Ishikawa (cell line): ENCODE measurements at regions not wholly inside any gene's neighbourhood (a gene's known extent, or its start where the extent isn't known, plus 50 kb on each side); places are given as distances from the start of the nearest gene placed in this dataset.

ENCODE experiments used
- CREB1 ChIP-seq: IDR thresholded peaks from 2 replicates; pipeline ENCODE4 v1.6.1; 2012; ENCODE audit warnings: low read depth
- EGR1 ChIP-seq: IDR thresholded peaks from 2 replicates; pipeline ENCODE4 v1.6.1; 2012
- RAD21 ChIP-seq: IDR thresholded peaks from 2 replicates; pipeline ENCODE4 v1.6.1; 2012; ENCODE audit warnings: low read depth
- TAF1 ChIP-seq: IDR thresholded peaks from 2 replicates; pipeline ENCODE4 v1.6.1; 2012; ENCODE audit warnings: low read depth, mild to moderate bottlenecking
- USF1 ChIP-seq: IDR thresholded peaks from 2 replicates; pipeline ENCODE4 v1.6.1; 2012
- YY1 ChIP-seq: IDR thresholded peaks from 2 replicates; pipeline ENCODE4 v1.6.1; 2012; ENCODE audit warnings: low read depth
- TF ChIP-seq, protein P1 (sequence below): IDR thresholded peaks from 2 replicates; pipeline ENCODE4 v1.6.1; 2012; ENCODE audit warnings: low read depth, mild to moderate bottlenecking

- TF ChIP-seq USF1 (no peak), CREB1 (no peak), EGR1 (no peak), RAD21 (no peak), YY1 (no peak), TAF1 (no peak)
- TF ChIP-seq, protein P1, sequence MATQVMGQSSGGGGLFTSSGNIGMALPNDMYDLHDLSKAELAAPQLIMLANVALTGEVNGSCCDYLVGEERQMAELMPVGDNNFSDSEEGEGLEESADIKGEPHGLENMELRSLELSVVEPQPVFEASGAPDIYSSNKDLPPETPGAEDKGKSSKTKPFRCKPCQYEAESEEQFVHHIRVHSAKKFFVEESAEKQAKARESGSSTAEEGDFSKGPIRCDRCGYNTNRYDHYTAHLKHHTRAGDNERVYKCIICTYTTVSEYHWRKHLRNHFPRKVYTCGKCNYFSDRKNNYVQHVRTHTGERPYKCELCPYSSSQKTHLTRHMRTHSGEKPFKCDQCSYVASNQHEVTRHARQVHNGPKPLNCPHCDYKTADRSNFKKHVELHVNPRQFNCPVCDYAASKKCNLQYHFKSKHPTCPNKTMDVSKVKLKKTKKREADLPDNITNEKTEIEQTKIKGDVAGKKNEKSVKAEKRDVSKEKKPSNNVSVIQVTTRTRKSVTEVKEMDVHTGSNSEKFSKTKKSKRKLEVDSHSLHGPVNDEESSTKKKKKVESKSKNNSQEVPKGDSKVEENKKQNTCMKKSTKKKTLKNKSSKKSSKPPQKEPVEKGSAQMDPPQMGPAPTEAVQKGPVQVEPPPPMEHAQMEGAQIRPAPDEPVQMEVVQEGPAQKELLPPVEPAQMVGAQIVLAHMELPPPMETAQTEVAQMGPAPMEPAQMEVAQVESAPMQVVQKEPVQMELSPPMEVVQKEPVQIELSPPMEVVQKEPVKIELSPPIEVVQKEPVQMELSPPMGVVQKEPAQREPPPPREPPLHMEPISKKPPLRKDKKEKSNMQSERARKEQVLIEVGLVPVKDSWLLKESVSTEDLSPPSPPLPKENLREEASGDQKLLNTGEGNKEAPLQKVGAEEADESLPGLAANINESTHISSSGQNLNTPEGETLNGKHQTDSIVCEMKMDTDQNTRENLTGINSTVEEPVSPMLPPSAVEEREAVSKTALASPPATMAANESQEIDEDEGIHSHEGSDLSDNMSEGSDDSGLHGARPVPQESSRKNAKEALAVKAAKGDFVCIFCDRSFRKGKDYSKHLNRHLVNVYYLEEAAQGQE: no peak
These were observed 305.2 kb upstream of the ARSJ start for GRCh38 chr4:114284629-114285028.
